HG03095 (cell line): ENCODE measurements at regions not wholly inside any gene's neighbourhood (a gene's known extent, or its start where the extent isn't known, plus 50 kb on each side); places are given as distances from the start of the nearest gene placed in this dataset.

Experiments used
- ATAC-seq: cut with Tn5 transposase; IDR thresholded peaks from one replicate; pipeline ENCODE4 v1.9.1; 2021; ENCODE audit warnings: moderate library complexity; ENCODE audit not compliant: unreplicated experiment

DNA sequence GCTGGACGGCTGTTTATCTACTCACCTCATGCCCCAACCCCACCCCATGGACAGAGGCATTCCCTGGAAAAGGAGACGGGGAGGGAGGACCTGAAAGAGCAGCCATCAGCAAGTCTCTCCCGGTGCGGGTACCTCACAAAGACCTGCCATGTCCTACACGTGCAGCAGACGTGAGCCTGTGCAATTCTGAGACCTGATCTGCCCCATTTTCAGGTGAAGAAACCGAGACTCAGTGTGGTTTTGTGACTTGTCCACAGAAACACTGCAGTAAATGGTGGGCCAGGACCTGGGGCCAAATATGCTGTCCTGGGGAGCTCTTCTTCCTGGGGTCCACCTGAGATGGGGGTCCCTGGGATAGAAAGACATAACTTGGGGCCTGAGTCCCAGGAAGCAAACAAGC is 137.0 kb upstream of the LINGO1 start:
- ATAC-seq: no peak

GRCh38 chr15:77768521-77769078 is 135.9 kb upstream of the LINGO1 start:
- ATAC-seq: no peak

GRCh38 chr15:77768107-77768506 is 135.4 kb upstream of the LINGO1 start:
- ATAC-seq: no peak

DNA sequence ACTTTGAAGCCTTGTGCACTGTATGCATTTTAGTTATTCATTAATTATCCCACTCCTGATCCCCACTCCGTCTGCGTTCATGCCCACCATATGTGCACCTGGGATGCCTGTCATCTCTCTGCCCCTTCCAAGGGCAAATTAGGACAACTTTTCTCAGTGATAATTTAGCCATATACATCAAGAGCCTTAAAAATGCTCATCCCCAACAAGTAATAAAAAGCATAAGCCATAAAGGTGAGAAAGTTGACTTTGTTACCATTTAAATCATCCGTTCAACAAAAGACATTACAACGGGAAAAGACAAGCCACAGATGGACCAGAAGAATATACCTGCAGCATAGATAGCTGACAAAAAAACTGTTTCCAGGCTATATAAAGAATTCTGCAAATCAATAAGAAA is 131.4 kb upstream of the LINGO1 start:
- ATAC-seq: no peak

- no peak for ATAC-seq
Measured at GRCh38 chr15:77762747-77763355, 130.1 kb upstream of the LINGO1 start.

GRCh38 chr15:77759896-77760592 is 127.3 kb upstream of the LINGO1 start:
- no peak for ATAC-seq

GRCh38 chr15:77753939-77754338 is 121.2 kb upstream of the LINGO1 start:
- no peak for ATAC-seq

DNA sequence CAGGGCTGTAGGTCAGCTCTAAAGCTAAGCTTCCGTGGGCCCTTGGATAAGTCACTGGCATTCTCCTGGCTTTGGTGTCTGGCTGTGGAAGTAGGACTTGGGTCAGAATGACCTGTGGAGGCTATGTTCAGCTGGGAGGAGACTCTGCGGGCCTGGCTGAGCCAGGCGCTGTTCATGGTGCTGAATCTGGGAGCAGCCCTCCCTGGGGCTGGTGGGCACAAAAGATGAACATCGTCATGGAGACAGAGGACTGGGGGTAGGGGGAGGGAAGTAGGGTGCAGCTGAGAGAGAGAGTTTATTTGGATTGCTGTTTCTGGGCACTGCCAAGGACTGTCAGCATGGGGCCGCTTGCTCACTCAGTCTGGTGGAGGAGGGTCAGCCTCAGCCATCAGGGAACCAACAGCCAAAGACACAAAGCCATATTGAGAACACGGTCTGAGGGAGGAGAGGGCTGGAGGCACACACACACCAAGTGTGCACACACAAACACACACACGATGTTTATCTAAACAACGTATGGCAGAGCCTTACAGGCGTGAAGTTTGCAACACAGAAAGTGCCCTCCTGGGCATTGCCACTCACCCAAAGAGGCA is 120.7 kb upstream of the LINGO1 start:
- no peak for ATAC-seq

- ATAC-seq: no peak
Measured at GRCh38 chr15:77749998-77750540, 117.4 kb upstream of the LINGO1 start.

DNA sequence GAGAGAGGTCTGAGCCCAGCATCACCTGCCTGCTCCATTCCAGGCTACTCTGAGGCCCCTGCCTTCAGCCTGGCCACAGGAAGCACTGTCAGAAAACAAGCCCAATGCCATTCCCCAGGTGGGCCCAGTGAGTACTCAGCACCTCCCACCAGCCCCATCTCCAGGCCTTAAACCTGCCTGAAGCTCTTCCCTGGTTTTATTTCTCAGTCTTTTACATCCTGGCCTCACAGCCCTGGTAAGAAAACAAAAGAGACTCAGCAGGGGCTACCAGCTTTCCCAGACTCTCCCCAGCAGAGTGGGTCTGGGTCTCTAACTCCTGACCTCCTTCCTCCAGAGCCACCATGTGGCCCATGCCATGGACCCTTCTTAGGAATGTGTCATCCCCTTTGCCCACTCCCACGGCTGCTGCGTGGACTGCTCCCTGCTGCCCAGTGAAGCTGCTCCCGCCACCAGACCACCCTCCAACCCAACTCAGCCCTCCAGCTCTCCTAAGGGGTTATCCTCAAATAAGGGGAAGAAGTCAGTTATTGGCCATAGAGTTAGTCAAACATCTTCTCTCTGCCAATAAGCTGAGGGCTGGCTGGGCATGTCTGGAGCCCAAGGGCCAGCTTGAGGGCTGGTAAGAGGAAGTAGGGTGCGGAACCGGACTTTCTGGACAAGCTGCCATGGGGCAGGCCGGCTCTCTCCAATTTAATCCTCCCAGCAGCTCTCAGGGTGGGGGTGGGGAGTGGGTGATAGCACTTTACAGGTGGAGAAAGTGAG is 116.7 kb upstream of the LINGO1 start:
- ATAC-seq: no peak

DNA sequence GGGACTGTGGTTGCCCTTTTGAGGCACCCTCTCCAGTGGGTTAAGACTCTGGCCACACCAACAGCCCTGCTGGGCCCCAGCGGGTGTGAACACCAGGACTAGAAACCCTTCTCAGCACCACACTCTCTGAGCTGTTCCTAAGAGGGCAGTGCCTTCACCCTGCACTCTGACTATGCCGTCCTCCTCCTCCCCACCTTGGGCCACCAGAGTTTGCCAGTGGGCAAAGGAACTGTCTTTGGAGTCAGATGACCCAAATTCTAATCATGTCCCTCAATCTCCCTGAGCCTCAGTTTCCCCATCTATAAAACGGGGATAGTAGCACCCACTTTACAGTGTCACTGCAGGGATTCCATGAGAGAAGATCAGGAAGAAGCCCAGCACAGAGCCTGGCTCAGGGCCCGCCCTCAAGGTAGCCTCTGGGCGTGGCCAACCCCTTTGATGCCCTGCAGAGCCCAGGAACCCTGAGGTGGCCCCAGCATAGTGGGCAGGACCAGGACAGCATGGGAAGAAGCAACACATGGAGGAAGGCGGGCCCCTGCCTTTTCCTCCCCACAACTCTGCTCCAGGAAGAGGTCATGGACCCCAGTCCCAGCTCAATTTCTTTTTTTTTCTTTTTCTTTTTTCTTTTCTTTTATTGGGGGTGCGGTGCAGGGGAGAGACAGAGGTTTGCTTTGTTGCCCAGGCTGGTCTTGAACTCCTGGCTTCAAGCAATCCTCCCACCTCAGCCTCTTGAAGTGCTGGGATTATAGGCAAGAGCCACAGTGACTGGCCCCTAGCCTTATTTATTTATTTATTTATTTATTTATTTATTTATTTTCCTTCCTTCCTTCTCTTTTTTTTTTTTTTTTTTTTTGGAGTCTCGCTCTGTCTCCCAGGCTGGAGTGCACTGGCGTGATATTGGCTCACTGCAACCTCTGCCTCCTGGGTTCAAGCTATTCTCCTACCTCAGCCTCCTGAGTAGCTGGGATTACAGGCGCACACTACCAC is 115.7 kb upstream of the LINGO1 start:
- no peak for ATAC-seq

- ATAC-seq: no peak
Measured at GRCh38 chr15:77747175-77748077, 114.7 kb upstream of the LINGO1 start.

GRCh38 chr15:77746254-77747174 is 113.8 kb upstream of the LINGO1 start:
- no peak for ATAC-seq

DNA sequence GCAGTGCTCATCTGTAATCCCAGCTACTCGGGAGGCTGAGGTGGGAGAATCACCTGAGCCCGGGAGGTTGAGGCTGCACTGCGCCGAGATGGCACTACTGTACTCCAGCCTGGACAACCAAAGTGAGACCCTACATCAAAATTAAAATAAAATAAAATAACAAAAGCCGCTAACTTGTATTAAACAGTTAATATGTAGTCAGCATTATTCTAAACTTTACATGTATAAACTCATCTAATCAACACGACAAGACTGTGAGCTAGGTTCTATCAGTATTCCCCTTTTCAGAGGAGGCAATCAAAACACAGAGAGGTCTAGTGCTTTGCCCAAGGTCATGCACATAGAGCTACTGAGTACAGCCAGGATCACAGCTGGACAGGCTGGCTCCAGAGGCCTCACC is 111.7 kb upstream of the LINGO1 start:
- ATAC-seq: no peak

GRCh38 chr15:77742570-77742969 is 109.9 kb upstream of the LINGO1 start:
- no peak for ATAC-seq

GRCh38 chr15:77742127-77742526 is 109.4 kb upstream of the LINGO1 start:
- ATAC-seq: no peak

- ATAC-seq: no peak
Measured at GRCh38 chr15:77741106-77741505, 108.4 kb upstream of the LINGO1 start.
